K562 (cell line): ENCODE measurements at regions not wholly inside any gene's neighbourhood (a gene's known extent, or its start where the extent isn't known, plus 50 kb on each side); places are given as distances from the start of the nearest gene placed in this dataset.

Experiments
- ATAC-seq: fragments of 200-7000 bp; cut with Tn5 transposase; 3 replicates; pipeline ENCODE4 v1.9.1; 2020; ENCODE audit warnings: moderate library complexity
- BruUV-seq: library from RNA; stranded (reverse); fragments of 400-500 nt; replicated peaks from 2 replicates; lab custom pipeline; 2021; lab: Mats Ljungman, UMichigan
- CTCF ChIA-PET: fragments of 300-600 bp; formaldehyde crosslinking; extraction: SDS; loops from one replicate; lab custom pipeline; 2021; ENCODE audit warnings: low intra/inter-chr PET ratio; lab: Yijun Ruan, JAX
- POLR2A ChIA-PET: fragments of 300-600, 350-650 bp; sonication (Branson Sonifier 250); formaldehyde crosslinking; extraction: SDS; loops from one replicate; lab custom pipeline; 2021; ENCODE audit warnings: antibody characterized with exemption, inconsistent platforms; lab: Yijun Ruan, JAX
- DNase-seq, 4 experiments: peaks; one replicate each; pipeline versions ENCODE4 v3.0.0 to v3.0.0-alpha.2; 2011 to 2018; ENCODE audit warnings: low spot score in 3 of 4, mixed read lengths in 3 of 4; ENCODE audit errors: extremely low read depth in 1 of 4
- FAIRE-seq: peaks from 2 replicates; lab custom pipeline; 2011; peaks lifted over from hg19 to GRCh38; lab: Jason Lieb, UNC
- H2AFZ ChIP-seq: 2 replicates; pipeline ENCODE4 v1.6.0; 2011; ENCODE audit warnings: low read depth, low read length, control low read depth, inconsistent platforms
- H3K27ac ChIP-seq: fragments of 200-600 bp; 3 replicates; pipeline ENCODE4 v1.8.0; 2011; ENCODE audit warnings: low read depth, mild to moderate bottlenecking, control low read depth, inconsistent platforms, low read length, moderate library complexity, mixed read lengths; ENCODE audit errors: extremely low read depth
- H3K27me3 ChIP-seq, 2 experiments: fragments of 300-600 bp in 1 of 2; 2 replicates in 1 of 2; 3 replicates in 1 of 2; pipeline versions ENCODE4 v1.6.0 to v1.8.0; 2011; ENCODE audit warnings: inconsistent platforms in 2 of 2, low read length in 2 of 2, mild to moderate bottlenecking in 1 of 2, mixed read lengths in 1 of 2, moderate library complexity in 1 of 2; ENCODE audit not compliant: control insufficient read depth in 2 of 2, insufficient read depth in 2 of 2
- H3K36me3 ChIP-seq: fragments of 300-600 bp; 3 replicates; pipeline ENCODE4 v1.8.0; 2011; ENCODE audit warnings: mild to moderate bottlenecking, low read length, inconsistent platforms; ENCODE audit not compliant: control insufficient read depth, insufficient read depth
- H3K4me1 ChIP-seq, 2 experiments: fragments of 200-600 bp in 1 of 2; replicated peaks in 1 of 2; 2 replicates in 1 of 2; 3 replicates in 1 of 2; pipeline versions ENCODE4 v1.5.1 to v1.8.0; 2011; ENCODE audit warnings: inconsistent platforms in 2 of 2, low read length in 2 of 2, mild to moderate bottlenecking in 1 of 2, mixed read lengths in 1 of 2, moderate library complexity in 1 of 2; ENCODE audit not compliant: control insufficient read depth in 2 of 2, insufficient read depth in 2 of 2
- H3K4me2 ChIP-seq: 2 replicates; pipeline ENCODE4 v1.6.1; 2011; ENCODE audit warnings: low read length, control low read depth, inconsistent platforms, mixed read lengths; ENCODE audit not compliant: insufficient read depth
- H3K4me3 ChIP-seq: fragments of 200-600 bp; sonication (generic), shearing (Covaris generic); 2 replicates; pipeline ENCODE4 v1.5.1; 2016; ENCODE audit warnings: control low read depth, inconsistent platforms
- H3K79me2 ChIP-seq: fragments of 200-600 bp; 3 replicates; pipeline ENCODE4 v1.8.0; 2011; ENCODE audit warnings: low read length, inconsistent platforms; ENCODE audit not compliant: control insufficient read depth, insufficient read depth
- H3K9ac ChIP-seq, 2 experiments: 2 replicates each; pipeline versions ENCODE4 v1.6.0 to v1.6.1; 2011; ENCODE audit warnings: low read depth in 2 of 2, low read length in 2 of 2, control low read depth in 1 of 2, inconsistent platforms in 1 of 2, mild to moderate bottlenecking in 1 of 2, mixed read lengths in 1 of 2; ENCODE audit not compliant: insufficient read depth in 1 of 2
- H3K9me1 ChIP-seq: one replicate; pipeline ENCODE4 v1.6.0; 2011; ENCODE audit warnings: inconsistent platforms, mild to moderate bottlenecking, low read length, moderate library complexity; ENCODE audit not compliant: control insufficient read depth, insufficient read depth
- H3K9me3 ChIP-seq: replicated peaks from 2 replicates; pipeline ENCODE4 v1.5.1; 2011; ENCODE audit warnings: low read depth, low read length, inconsistent platforms; ENCODE audit not compliant: control insufficient read depth, insufficient read depth
- H4K20me1 ChIP-seq: replicated peaks from 2 replicates; pipeline ENCODE4 v1.6.1; 2011; ENCODE audit warnings: low read length, inconsistent platforms, mixed read lengths; ENCODE audit not compliant: control insufficient read depth, insufficient read depth
- CTCFL ChIP-seq: IDR thresholded peaks from 2 replicates; pipeline ENCODE4 v1.6.1; 2011; ENCODE audit warnings: borderline replicate concordance, low read depth, mild to moderate bottlenecking, moderate library complexity, low read length; ENCODE audit not compliant: insufficient read depth, poor library complexity, severe bottlenecking
- SMC3 ChIP-seq: conservative IDR thresholded peaks from 2 replicates; pipeline ENCODE4 v1.6.1; 2011; ENCODE audit warnings: low read depth, low read length, improper control_type of control experiment; ENCODE audit not compliant: insufficient read depth
- ZNF232 ChIP-seq: sonication (generic); formaldehyde crosslinking; IDR thresholded peaks from 2 replicates; pipeline ENCODE4 v1.8.0; 2022; ENCODE audit warnings: mild to moderate bottlenecking, missing genetic modification reagents
- WGBS: fragments of 100-300 bp; shearing (Covaris generic); methylation state at CpG from one replicate; pipeline ENCODE4 v1.1.6; 2016; ENCODE audit warnings: low coverage, mixed read lengths; ENCODE audit not compliant: insufficient coverage; ENCODE audit errors: missing lambda C conversion rate; 5-methylcytosine and 5-hydroxymethylcytosine counted together
- in situ Hi-C: fragments of 300-500 bp; cut with MboI; formaldehyde crosslinking; loops from 4 replicates; pipeline ENCODE4 v1.15.0; 2018; ENCODE audit warnings: inconsistent platforms, mixed read lengths
- intact Hi-C: fragments of 100-400 bp; cut with micrococcal nuclease; formaldehyde crosslinking; loops from 2 replicates; pipeline ENCODE4 v1.14.2; 2022
- TF ChIP-seq, protein P1 (sequence below), 3 experiments: IDR thresholded peaks in 2 of 3; conservative IDR thresholded peaks in 1 of 3; 2 replicates each; pipeline ENCODE4 v1.5.1; 2011 to 2012; ENCODE audit warnings: low read length in 3 of 3, mild to moderate bottlenecking in 3 of 3, control low read depth in 2 of 3, improper control_type of control experiment in 1 of 3, inconsistent platforms in 1 of 3, low read depth in 1 of 3, mixed read lengths in 1 of 3, moderate library complexity in 1 of 3; ENCODE audit not compliant: insufficient read depth in 2 of 3
- TF ChIP-seq, protein P2 (sequence below): fragments of 200-800 bp; sonication (Bioruptor generic); IDR thresholded peaks from 2 replicates; pipeline ENCODE4 v1.6.1; 2017; ENCODE audit warnings: missing genetic modification characterization, missing compliant biosample characterization

DNA sequence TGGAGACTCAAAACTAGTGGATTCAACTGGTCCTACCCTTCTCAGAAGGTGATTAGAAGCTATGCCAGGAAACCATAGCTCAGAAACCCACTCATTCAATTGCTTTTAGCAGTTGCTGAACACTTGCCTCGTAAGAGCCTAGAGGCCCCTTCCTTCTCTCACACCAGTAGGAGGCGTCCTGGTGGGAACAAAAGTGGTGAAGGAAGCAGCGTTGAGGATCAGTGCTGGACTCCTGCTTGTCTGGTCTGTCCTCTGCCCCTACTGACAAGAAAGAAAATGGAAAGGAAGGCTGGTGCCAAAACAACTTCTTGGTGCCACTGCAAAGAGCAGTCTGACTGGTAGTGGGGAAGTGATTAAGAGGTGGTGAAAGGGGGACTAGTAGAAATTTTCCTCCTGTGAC is 269.7 kb downstream of the LMO4 start:
- 0% methylated on average over 3 of the region's 3 CpGs for WGBS

More for the DNA sequence above, 269.7 kb downstream of the LMO4 start:
- H3K79me2 ChIP-seq: no peaks in the 10 kb centered on the region
- FAIRE-seq (no peak), DNase-seq (peak in 1 of 4 experiments; percentile 34), ATAC-seq (peak; percentile 89)
- H3K4me1 ChIP-seq: no peaks in the 10 kb centered on the region
- ChIA-PET CTCF (no interaction called here), POLR2A (interaction anchor here (0.6 kb wide), 1 partner anchor 408 kb away, joined by 3 read pairs; no protein-coding TSS in a partner anchor)
- intact Hi-C loops: no loop called here
- H3K36me3 ChIP-seq: no peaks in the 10 kb centered on the region
- no peaks in the 10 kb centered on the region for H3K9me1 ChIP-seq
- in situ Hi-C loops: no loop called here
- no peak overlapping the region for H3K9ac ChIP-seq
- H3K27ac ChIP-seq: no peak overlapping the region
- H3K4me2 ChIP-seq: no peak overlapping the region
- TF ChIP-seq SMC3 (0 out of 2 replicates have a peak, but pooled peaks have one; percentile 4), ZNF232 (CRISPR knock-in tag) (no peak), CTCFL (peak; percentile 54)
- TF ChIP-seq, protein P1, sequence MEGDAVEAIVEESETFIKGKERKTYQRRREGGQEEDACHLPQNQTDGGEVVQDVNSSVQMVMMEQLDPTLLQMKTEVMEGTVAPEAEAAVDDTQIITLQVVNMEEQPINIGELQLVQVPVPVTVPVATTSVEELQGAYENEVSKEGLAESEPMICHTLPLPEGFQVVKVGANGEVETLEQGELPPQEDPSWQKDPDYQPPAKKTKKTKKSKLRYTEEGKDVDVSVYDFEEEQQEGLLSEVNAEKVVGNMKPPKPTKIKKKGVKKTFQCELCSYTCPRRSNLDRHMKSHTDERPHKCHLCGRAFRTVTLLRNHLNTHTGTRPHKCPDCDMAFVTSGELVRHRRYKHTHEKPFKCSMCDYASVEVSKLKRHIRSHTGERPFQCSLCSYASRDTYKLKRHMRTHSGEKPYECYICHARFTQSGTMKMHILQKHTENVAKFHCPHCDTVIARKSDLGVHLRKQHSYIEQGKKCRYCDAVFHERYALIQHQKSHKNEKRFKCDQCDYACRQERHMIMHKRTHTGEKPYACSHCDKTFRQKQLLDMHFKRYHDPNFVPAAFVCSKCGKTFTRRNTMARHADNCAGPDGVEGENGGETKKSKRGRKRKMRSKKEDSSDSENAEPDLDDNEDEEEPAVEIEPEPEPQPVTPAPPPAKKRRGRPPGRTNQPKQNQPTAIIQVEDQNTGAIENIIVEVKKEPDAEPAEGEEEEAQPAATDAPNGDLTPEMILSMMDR (IDR thresholded peaks at IDR 0.05 in 2 of 3, conservative IDR thresholded peaks at IDR 0.05 in 1 of 3; ENCODE audit: insufficient read depth in 2 of 3, low read depth in 1 of 3, low read length in 3 of 3): peak; percentile 37 to 39 (median 37); a peak in 4 of 6 replicates
- TF ChIP-seq, protein P2, sequence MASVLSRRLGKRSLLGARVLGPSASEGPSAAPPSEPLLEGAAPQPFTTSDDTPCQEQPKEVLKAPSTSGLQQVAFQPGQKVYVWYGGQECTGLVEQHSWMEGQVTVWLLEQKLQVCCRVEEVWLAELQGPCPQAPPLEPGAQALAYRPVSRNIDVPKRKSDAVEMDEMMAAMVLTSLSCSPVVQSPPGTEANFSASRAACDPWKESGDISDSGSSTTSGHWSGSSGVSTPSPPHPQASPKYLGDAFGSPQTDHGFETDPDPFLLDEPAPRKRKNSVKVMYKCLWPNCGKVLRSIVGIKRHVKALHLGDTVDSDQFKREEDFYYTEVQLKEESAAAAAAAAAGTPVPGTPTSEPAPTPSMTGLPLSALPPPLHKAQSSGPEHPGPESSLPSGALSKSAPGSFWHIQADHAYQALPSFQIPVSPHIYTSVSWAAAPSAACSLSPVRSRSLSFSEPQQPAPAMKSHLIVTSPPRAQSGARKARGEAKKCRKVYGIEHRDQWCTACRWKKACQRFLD (CRISPR knock-in tag): no peak
- no TSS peak for BruUV-seq
- no peaks in the 10 kb centered on the region for H4K20me1 ChIP-seq
- no peaks in the 10 kb centered on the region for H3K9me3 ChIP-seq
- no peak overlapping the region for H3K4me3 ChIP-seq
- no peaks in the 10 kb centered on the region for H3K27me3 ChIP-seq
- no peak overlapping the region for H2AFZ ChIP-seq
